ENCODE measurements at regions not wholly inside any gene's neighbourhood (a gene's known extent, or its start where the extent isn't known, plus 50 kb on each side); places are given as distances from the start of the nearest gene placed in this dataset.

- DNase-seq: no peak
Measured at GRCh38 chr20:52817511-52817910, 154.6 kb upstream of the TSHZ2 start.

- DNase-seq: no peak
Measured at GRCh38 chr20:52814371-52814770, 157.8 kb upstream of the TSHZ2 start.

DNA sequence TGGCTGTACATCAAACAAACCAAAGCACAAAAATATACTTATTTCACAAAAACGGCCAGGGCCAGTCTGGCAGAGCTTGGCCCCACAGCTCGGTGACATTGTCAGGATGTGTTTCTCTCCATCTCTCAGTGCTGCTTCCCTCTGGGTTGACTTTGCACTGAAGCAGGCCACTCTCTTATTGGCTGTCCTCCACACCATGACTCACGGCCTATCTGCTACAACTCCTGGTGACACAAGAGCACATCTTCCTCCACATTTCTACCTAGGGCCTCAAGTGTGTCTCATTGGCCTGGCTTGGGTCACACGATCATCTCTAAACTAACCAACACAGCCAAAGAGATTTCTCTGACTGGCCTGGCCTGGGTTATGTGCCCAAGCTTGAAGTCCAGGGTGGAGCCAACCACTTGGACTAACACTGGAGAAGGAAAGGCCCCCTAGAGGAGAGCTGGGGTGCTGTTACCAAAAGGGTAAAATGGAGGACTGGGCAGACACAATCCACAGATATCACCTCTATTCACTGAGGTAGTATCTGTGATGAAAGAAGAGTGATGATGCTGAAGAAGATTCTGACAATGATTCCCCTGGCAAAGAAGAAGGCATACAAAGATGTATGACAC lies 159.8 kb upstream of the TSHZ2 start:
- DNase-seq: no peak

DNA sequence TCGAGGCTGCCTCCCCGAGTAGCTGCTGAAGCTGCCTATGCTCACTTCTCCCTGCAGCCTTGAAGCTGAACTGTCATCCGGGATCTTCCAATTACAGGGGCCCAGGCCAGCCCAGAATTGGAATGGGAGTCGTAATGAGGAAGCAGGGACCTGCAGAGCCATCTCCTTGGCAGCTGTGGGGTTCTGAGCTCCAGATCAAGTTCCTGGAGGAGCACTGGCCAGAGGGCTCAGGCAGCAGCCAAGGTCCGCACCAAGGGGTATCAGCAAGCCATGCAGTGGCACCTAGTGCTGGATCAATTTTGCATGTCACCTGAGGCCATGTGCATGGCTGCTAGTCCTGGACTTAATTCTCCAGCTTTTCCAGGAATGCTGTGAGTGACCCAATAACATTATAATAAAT lies 163.2 kb upstream of the TSHZ2 start:
- no peak for DNase-seq

DNA sequence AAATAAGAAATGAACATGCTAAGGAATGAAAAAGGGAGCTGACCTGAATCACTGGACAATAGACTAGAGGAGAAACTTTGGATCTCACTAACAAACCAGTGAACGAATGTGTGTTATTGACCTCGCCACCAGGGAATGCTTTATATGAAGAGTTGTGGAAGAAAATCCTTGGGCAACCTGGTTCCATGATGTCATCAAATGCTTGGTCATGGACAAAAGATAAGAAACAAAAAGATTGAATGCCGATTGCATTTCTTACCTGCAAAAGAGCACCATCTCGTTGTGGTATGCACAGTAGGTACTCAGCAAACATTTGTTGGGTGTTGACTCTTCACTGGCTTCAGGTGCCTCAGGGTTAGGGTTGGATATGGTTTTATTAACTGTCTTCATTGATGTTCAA lies 165.2 kb upstream of the TSHZ2 start:
- no peak for DNase-seq

GRCh38 chr20:52805843-52806242 lies 166.3 kb upstream of the TSHZ2 start:
- DNase-seq: no peak

GRCh38 chr20:52805296-52805571 lies 166.9 kb upstream of the TSHZ2 start:
- no peak for DNase-seq

GRCh38 chr20:52804497-52805295 lies 167.5 kb upstream of the TSHZ2 start:
- no peak for DNase-seq

- DNase-seq: no peak
Measured at GRCh38 chr20:52801628-52802006, 170.5 kb upstream of the TSHZ2 start.

- DNase-seq: no peak
Measured at GRCh38 chr20:52800734-52801627, 171.2 kb upstream of the TSHZ2 start.

DNA sequence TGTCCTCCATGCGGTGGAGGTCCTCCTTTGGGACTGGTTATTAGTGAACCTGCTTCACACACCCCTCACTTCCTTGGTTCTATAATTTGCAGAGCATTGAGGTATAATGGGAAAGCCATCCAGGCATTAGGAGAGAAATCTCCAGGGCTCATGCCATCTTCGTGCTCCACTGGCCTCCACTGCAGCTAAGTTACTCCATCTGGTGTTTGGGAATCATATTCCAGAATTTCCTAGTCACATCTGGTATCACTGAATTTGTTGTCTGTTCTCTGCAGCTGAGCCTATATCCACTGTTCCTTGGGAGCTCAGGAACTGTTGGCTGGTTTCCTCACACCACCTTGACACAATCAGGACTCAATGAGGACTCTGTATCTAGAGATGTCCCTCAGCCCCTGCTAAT lies 173.0 kb upstream of the TSHZ2 start:
- DNase-seq: no peak

DNA sequence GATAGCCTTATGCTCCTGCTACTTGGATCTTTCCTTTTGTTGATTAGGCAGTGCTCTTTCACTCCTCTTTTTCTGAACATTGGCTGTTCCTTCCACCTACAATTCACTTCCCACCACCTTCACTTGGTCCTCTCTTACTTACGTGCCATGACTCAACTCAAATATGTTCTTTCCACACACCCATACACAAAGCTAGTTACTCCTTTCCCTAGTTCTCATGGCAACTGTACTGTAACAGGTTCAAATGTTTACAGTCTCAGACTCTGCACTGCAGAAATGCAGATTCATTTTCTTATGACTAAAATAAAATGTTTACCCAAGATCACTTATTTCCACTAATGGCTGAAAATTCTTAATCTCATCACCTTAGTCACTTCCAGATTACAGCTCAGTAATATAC lies 174.0 kb upstream of the TSHZ2 start:
- no peak for DNase-seq

DNA sequence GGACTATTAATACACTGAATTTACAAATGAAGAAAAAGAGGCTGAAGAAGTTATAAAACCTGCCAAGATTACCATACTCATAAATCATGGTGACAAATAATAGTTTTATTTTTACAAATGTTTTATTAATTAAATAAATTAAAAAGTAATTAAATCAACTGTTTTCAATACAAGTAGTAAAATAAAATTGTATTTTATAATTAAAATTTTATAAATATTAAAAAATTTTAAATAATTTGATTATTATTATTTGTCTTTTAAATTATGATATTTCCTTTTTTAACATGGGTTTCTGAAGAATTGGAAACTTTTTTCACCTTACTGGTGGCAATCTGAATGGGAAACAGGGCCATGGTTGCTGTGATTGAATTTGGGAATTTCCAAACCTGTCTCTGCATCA lies 177.3 kb upstream of the TSHZ2 start:
- no peak for DNase-seq

DNA sequence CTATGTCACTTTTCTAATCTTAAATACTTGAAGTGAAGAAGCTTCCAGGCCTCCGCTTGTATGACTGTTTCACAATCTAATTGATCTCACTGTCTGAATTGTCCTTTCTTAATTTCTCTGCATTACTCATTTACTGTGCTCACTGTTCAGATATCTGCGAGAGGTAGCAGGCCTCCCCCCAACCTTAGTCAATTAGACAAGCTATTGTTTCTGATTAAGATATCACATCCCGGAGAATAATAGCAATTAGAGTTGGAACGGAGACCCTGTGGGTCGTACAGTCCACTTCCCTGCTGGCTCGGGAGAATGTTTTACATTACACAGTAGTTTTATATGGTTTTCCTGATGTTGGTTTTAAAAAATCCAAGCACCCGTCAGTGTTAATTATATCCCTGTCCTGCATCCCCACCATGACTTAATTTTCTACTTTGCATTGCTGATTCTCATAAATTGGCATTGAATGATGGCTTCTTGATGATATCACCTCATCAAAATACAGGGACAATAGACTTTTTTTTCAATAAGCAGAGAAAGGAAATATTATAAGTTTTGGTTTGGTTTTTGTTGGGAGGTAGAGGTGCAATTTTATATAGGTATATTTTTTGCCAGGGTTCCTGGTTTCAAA lies 178.7 kb upstream of the TSHZ2 start:
- no peak for DNase-seq

DNA sequence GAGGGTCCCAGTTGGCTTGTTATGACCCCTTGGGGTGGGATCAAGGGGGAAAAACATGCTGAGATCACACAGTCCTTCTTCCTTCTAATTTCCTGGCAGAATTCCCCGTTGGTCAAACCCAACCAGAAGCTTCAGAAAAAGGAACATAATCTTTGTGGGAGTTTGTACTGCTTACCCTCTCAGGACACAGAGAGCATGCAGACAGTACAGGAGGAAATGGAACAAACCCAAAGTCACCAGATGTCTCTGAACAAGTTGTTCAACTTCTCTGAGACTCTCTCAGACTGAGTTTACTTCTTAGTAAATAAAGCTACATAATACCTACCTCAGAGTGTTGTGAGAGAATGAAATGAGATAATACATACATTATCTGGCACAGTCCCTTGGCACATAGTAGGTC lies 181.1 kb upstream of the TSHZ2 start:
- DNase-seq: no peak

GRCh38 chr20:52789716-52790115 lies 182.4 kb upstream of the TSHZ2 start:
- no peak for DNase-seq

DNA sequence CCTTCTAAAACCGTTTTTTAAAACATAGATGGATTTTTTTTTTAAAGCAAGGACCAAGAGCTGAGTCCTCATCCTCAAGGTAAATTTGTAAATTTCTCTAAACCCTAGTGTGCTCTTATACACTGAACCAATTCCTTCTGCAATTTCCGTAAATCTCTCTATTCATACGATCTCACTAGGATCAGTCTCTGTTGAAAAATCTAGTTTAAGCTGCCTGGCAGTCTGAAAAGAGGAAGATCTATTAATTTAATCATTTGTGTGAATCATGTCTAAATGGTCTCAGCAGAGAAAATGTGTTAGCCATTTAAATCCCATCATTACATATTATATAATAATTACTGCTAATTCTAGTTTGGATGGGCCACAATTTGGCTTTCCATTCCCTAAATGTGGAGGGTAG lies 184.2 kb upstream of the TSHZ2 start:
- no peak for DNase-seq

DNA sequence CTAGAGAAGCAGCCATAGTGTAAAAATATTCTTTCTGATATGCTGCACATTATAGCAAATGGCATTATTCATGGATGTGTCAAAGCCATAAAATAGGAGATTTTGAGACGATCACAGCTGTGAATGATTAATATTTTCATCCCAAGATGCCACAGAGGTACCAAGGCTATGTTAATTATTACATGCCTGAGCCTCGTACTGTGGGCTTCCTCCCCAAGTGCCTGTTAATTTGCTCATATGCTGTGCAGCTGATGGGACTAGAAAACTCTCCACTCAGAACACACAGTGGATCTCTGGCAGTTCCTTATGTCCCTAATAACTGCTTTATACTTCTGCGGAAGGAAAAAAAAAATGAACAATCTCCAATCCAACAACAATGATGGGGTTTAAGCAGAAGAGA lies 184.9 kb upstream of the TSHZ2 start:
- DNase-seq: no peak

- no peak for DNase-seq
Measured at GRCh38 chr20:52785679-52786078, 186.5 kb upstream of the TSHZ2 start.

DNA sequence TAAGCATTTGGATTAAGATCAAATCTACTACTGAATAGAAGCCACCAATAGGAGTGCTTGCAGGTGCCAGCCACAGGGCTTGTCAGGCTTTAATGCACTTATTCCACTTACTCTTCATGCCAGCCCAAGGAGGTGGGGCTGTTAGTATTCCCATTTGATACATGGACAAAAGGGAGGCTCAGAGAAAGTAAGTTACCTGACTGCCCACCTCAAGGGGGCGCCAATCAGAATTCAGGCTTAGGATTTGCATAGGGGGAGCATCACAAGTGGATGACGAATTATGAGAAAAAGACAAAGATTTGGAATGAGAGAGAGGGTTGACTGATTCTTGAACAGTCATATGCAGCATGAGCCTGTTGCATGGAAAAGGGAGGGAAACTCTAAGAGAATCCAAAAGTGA lies 188.4 kb upstream of the TSHZ2 start:
- peak; percentile 24 for DNase-seq

DNA sequence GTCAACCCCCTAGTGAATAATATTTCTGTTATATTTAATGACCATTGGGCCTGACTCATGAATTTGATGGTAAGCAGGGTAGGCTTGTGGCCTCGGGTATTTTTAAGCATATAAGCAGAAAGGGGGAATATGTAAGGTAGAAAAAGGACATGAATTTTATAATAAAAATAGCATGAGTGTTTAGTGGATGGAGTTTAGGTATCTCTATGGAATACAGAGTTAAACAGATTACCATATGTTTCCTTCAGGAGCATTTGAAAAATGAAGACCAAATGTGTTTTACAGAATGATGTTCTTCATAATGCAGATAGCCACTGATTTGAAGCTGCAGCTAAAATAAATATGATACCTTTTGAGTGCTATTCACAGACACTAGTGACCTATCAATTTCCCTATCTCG lies 191.7 kb upstream of the TSHZ2 start:
- DNase-seq: no peak

- DNase-seq: no peak
Measured at GRCh38 chr20:52779125-52779524, 193.0 kb upstream of the TSHZ2 start.

- DNase-seq: no peak
Measured at GRCh38 chr20:52777171-52777570, 195.0 kb upstream of the TSHZ2 start.

DNA sequence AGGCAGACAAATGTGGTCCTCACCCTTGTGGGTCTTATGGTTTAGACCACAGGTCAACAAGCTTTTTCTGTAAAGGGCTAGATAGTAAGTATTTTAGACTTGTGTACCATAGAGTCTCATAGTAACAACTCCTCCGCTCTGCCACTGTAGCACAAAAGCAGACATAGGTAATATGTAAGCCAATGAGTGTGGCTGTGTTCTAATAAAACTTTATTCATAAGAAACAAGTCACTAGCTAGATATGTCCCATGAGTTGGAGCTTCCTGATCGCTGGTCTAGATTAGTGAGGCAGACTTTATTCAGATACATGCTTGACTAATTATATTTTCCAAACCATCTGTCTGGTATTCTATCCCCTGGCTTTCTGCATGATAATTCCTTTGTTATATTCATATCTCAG lies 196.4 kb upstream of the TSHZ2 start:
- DNase-seq: no peak
